ENCODE measurements at regions not wholly inside any gene's neighbourhood (a gene's known extent, or its start where the extent isn't known, plus 50 kb on each side); places are given as distances from the start of the nearest gene placed in this dataset.
"Not testable (repeated sequence)": the region's sequence is repeated elsewhere in the genome, so short reads cannot be mapped to it uniquely, and the experiment has no call there.

GRCh38 chr11:33533386-33534052 lies 167.1 kb downstream of the C11orf91 start:
- DNase-seq (ENCODE audit: low spot score) = no peak
- no peak for TF ChIP-seq CTCF (IDR thresholded peaks at IDR 0.05)
- Histone ChIP-seq H3K4me3 (no peak overlapping the region), H3K27ac (no peak overlapping the region)

DNA sequence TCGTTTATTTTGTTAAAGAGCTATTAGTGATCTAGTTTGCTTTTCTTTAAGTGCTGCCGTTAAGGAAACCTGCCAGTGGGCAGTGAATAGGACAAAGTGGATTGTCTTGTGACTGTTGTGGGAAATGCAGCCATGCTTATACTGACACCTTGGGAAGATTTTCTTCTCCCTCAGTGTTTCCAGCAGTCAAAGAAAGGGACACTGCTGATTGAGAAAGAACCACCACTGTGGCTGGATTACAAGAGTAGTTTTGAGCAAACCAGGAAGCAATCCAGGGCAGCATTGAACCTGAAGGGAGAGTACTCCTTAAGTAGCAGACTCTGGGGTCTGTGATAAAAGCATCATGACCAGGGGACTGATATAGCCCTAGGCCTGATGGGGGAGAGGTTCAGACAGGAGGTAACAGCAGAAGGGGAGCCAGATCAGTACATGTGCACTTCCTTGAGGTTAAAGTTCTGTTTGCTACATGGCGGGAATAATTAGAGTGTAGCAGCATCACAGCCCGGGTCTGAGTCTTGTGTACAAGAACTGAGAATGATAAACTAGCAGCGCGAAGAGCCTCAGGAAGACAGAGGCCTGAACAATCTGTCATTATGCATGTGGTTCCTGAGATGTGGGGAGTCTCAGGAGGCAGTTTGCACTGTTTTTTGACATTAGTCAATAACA lies 167.8 kb downstream of the C11orf91 start:
- H3K4me3 ChIP-seq = no peak overlapping the region
- no peak overlapping the region for H3K27ac ChIP-seq
- TF ChIP-seq CTCF (IDR thresholded peaks at IDR 0.05) = no peak
- DNase-seq (ENCODE audit: low spot score) = no peak

DNA sequence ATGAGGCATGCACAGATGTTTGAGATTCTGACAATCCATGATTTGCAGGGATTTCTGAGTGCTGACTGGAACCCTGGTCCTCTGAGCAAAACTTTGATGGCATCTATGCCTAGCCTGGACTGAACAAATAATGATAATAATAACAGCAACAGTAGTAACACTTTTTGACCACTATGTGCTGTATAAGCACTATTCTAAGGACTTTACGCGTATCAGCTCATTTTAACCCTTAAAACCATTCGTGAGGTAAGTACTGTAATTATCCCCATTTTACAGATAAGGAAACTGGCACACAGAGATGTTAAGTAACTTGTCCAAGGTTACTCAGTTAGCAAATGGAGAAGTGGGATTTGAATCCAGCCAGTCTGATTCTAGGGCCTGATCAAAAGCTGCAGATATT lies 168.4 kb downstream of the C11orf91 start:
- H3K27ac ChIP-seq = no peak overlapping the region
- no peak for TF ChIP-seq CTCF (IDR thresholded peaks at IDR 0.05)
- H3K4me3 ChIP-seq = no peak overlapping the region
- DNase-seq (ENCODE audit: low spot score) = no peak

DNA sequence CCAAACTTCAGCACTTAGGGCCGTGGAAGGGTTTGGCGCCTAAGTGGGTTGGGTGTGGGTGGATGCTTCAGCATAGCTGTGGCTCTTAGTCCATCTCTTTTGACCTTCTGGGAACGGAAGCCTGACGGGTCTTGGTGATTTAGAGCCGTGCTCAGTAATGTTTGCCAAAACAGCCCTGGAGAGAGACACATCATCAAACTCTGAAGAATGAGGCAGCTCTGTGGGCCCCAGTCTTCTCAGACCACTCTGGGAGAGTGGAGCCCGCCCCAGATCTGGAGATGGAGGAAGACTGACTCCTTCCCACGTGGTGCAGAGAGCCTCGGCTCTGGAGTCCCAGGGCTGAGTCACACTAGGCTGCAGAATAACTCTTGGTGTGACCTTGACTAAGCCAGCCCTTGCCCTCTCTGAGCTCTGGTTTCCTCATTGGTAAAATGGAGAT lies 168.9 kb downstream of the C11orf91 start:
- DNase-seq (ENCODE audit: low spot score) = no peak

DNA sequence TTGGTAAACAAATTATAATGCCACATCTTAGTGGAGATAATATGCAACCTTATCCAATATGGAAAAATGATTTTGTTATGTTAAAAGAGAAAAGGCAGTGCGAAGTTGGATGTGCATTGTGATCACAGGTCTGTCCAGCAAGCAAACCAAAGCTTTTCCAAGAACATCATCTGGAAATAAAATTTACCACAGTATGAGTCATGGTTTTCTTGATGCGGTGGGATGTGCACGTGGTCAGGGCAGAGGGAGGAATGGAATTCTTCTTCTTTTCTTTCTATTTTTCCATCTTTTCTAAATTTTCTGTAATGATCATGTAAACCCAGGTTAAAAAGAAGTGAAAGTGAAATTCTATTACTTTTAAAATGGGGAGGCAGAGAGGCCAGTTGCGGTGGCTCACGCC lies 169.8 kb downstream of the C11orf91 start:
- no peak overlapping the region for H3K4me3 ChIP-seq
- no peak for DNase-seq (ENCODE audit: low spot score)
- TF ChIP-seq CTCF (IDR thresholded peaks at IDR 0.05) = no peak
- no peak overlapping the region for H3K27ac ChIP-seq

More for the DNA sequence above, 168.9 kb downstream of the C11orf91 start:
- Histone ChIP-seq H3K27ac (no peak overlapping the region), H3K4me3 (no peak overlapping the region)
- no peak for TF ChIP-seq CTCF (IDR thresholded peaks at IDR 0.05)

DNA sequence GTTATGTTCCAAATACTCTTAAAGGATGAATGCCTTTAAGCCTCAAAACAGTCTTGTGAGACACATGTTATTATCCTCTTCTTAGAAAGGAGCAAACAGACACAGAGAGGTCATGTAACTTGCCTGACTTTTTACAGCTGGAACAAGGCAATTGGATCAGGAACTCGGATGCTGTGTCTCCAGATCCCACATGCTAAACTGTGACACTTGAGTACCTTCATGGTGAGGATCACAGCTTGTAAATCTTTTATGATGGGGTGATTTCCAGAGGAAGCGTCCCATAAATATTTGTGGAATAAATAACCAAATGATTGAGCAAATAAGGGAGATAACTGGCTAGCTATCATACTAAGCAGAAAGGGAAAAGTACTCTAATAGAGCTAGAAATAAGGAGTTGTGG lies 171.2 kb downstream of the C11orf91 start:
- H3K27ac ChIP-seq = no peak overlapping the region
- no peak for TF ChIP-seq CTCF (IDR thresholded peaks at IDR 0.05)
- H3K4me3 ChIP-seq = no peak overlapping the region
- DNase-seq (ENCODE audit: low spot score) = no peak

DNA sequence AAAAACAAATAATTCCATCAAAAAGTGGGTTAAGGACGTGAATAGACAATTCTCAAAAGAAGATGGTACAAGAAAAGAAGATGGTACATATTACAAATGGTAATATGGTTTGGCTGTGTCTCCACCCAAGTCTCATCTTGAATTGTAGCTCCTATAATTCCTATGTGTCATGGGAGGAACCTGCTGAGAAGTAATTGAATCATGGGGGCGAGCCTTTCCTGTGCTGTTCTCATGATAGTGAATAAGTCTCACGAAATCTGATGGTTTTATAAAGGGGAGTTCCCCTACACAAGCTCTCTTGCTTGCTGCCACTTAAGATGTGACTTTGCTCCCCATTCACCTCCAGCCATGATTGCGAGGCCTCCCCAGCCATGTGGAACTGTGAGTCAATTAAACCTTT lies 172.9 kb downstream of the C11orf91 start:
- H3K4me3 ChIP-seq; H3K27ac ChIP-seq; DNase-seq (ENCODE audit: low spot score): not testable (repeated sequence)

All from coronary artery (tissue), 2 donors.